Activated B cell treated with CpG ODN at 0.5 μM for 24 hours (primary cell): ENCODE measurements at regions not wholly inside any gene's neighbourhood (a gene's known extent, or its start where the extent isn't known, plus 50 kb on each side); places are given as distances from the start of the nearest gene placed in this dataset.

Experiments used
- ATAC-seq: fragments of 200-7000 bp; cut with Tn5 transposase; one replicate; pipeline ENCODE4 v1.10.0; 2021; ENCODE audit warnings: low read depth, mild to moderate bottlenecking, moderate library complexity
- CTCF ChIA-PET: fragments of 350-600 bp; sonication (Branson Sonifier 250); formaldehyde crosslinking; loops from one replicate; lab custom pipeline; 2021; ENCODE audit warnings: antibody characterized with exemption; lab: Charles Lee
- POLR2A ChIA-PET: fragments of 350-600 bp; sonication (Branson Sonifier 250); formaldehyde crosslinking; loops from one replicate; lab custom pipeline; 2021; ENCODE audit warnings: antibody characterized with exemption; lab: Charles Lee
- DNase-seq: peaks from one replicate; pipeline ENCODE4 v3.0.0; 2022
- H3K27ac Mint-ChIP-seq: one replicate; pipeline ENCODE4 v1.8.0; 2020; ENCODE audit warnings: mixed read lengths
- H3K27me3 Mint-ChIP-seq: one replicate; pipeline ENCODE4 v1.8.0; 2021; ENCODE audit warnings: mixed read lengths
- H3K36me3 Mint-ChIP-seq: one replicate; pipeline ENCODE4 v1.8.0; 2021; ENCODE audit warnings: low read depth, mixed read lengths
- H3K4me1 Mint-ChIP-seq: one replicate; pipeline ENCODE4 v1.8.0; 2021; ENCODE audit warnings: mixed read lengths
- H3K4me3 Mint-ChIP-seq: one replicate; pipeline ENCODE4 v1.8.0; 2020; ENCODE audit warnings: mild to moderate bottlenecking, mixed read lengths
- H3K9me3 Mint-ChIP-seq: one replicate; pipeline ENCODE4 v1.8.0; 2020; ENCODE audit warnings: mixed read lengths
- intact Hi-C: fragments of 100-400 bp; cut with micrococcal nuclease; formaldehyde crosslinking; loops from one replicate; pipeline ENCODE4 v1.15.1; 2024
- TF ChIP-seq, protein P1 (sequence below): fragments of 200-600 bp; IDR thresholded peaks from one replicate; pipeline ENCODE4 v1.8.0; 2022; ENCODE audit warnings: antibody characterized with exemption, mild to moderate bottlenecking

DNA sequence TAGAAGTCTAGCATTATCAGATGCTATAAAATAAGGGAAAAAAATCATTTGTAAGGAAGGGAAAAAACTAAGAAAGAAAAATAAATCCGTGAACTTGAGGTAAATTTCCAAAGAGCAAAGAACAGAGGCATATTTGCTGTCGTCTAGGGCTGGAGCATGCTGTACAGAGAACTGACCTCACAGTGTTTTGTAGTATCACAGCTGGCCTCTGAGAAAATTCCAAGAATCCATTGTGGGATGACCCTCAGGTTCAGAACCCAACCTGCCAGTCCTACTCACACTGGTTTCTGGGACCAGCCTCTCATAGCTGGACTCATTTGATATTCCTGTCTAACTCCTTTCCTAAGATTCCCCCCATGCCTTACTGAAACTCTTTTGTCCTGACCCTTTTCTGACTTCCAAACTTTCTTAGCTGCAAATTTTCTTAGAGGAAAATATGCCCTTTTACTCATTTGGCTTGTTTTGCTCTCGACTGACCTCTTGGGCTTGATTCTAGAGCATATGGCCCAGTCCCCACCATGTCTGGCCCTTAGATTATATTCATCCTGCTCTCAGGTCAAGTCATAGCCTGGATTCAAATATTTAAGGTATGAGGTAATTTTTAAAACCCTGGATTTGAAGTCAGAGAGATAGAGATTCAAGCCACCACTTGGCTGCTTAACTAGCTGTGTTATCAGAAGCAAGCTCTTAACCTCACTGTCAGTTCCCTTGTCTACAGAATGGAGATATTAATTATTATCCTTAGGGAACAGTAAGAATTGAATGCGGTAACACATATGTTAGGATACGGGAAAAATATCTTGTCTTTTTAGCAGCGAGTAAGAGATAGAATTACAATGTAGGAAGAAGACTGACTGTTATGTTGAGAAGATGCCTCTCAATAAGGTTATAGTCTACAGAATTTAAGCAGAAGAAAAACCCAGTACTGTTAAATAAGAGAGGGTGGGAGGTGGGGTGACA lies 89.7 kb upstream of the KCNA4 start:
- no peaks in the 10 kb centered on the region for H3K9me3 Mint-ChIP-seq
- CTCF ChIA-PET = no interaction called here
- no peaks in the 10 kb centered on the region for H3K27me3 Mint-ChIP-seq
- H3K4me3 Mint-ChIP-seq = no peak overlapping the region
- DNase-seq = no peak
- ATAC-seq = no peak
- POLR2A ChIA-PET = no interaction called here
- TF ChIP-seq, protein P1, sequence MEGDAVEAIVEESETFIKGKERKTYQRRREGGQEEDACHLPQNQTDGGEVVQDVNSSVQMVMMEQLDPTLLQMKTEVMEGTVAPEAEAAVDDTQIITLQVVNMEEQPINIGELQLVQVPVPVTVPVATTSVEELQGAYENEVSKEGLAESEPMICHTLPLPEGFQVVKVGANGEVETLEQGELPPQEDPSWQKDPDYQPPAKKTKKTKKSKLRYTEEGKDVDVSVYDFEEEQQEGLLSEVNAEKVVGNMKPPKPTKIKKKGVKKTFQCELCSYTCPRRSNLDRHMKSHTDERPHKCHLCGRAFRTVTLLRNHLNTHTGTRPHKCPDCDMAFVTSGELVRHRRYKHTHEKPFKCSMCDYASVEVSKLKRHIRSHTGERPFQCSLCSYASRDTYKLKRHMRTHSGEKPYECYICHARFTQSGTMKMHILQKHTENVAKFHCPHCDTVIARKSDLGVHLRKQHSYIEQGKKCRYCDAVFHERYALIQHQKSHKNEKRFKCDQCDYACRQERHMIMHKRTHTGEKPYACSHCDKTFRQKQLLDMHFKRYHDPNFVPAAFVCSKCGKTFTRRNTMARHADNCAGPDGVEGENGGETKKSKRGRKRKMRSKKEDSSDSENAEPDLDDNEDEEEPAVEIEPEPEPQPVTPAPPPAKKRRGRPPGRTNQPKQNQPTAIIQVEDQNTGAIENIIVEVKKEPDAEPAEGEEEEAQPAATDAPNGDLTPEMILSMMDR = no peak
- no peak overlapping the region for H3K27ac Mint-ChIP-seq
- H3K36me3 Mint-ChIP-seq = no peaks in the 10 kb centered on the region
- intact Hi-C loops = no loop called here
- no peaks in the 10 kb centered on the region for H3K4me1 Mint-ChIP-seq

DNA sequence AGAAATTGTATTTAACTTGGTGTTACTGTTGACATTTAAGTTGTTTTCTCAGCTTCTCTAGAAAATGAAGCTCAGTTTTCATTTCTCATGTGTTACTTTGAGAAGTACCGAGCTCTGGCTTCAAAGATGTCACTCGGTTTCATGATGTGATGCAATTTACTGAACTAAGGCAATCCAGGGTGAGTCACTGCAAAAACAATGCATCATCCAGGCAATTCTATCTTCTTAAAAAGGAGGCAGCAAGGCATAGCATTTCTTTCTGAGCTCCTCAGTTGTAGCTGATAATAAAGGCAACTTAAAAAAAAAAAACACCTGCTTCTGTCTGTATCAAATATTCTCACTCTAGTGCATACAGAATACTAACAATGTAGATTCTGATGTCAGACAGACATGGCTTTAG lies 91.1 kb upstream of the KCNA4 start:
- ChIA-PET POLR2A (no interaction called here), CTCF (interaction anchor here (0.6 kb wide), 1 partner anchor 16 kb away, joined by 3 read pairs; no protein-coding TSS in a partner anchor)
- TF ChIP-seq, protein P1 = no peak
- Mint-ChIP-seq H3K4me3 (no peak overlapping the region), H3K27me3 (no peaks in the 10 kb centered on the region), H3K9me3 (no peaks in the 10 kb centered on the region), H3K36me3 (no peaks in the 10 kb centered on the region), H3K4me1 (no peaks in the 10 kb centered on the region), H3K27ac (no peak overlapping the region)
- DNase-seq = no peak
- ATAC-seq = no peak
- intact Hi-C loops = no loop called here

DNA sequence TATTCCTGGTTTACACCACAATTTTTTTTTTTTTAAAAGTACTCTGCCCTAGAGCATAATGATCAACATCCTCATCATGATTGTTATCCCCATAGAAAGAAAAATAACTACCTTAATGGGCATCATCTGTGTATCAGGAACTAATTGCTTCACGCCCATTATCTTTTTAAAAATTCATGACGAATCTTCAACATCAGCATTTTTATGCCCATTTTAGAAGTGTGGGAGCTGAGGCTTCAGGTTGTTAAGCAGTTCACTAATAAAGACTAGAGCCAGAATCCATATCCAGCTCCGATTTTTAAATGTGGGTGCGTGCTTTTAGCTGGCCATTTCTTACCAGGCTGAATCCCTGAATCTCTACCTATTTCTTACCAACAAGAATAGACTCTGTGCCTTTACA lies 92.9 kb upstream of the KCNA4 start:
- no peaks in the 10 kb centered on the region for H3K4me1 Mint-ChIP-seq
- POLR2A ChIA-PET = no interaction called here

DNA sequence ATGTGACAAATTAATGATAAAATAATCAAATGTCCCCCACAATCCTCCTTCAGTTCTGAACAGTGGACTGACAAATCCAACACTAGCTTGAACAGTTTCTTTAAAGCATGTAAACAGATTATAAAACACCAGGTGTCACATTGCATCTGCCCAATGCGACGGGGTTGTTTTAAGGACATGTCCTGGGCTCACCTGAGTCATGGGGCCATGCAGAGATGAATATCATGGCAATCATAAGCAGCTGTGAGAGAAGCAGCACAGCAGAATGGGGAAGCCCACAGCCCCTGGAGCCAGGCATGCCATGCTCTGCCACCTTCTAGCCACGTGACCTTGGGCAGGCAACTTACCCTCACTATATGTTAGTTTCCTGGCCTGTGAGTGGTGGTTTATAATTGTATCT lies 93.9 kb upstream of the KCNA4 start:
- no peaks in the 10 kb centered on the region for H3K9me3 Mint-ChIP-seq
- H3K27me3 Mint-ChIP-seq = no peaks in the 10 kb centered on the region
- TF ChIP-seq, protein P1 = no peak
- H3K27ac Mint-ChIP-seq = no peak overlapping the region
- ChIA-PET CTCF (no interaction called here), POLR2A (no interaction called here)
- no peaks in the 10 kb centered on the region for H3K4me1 Mint-ChIP-seq
- intact Hi-C loops = no loop called here
- DNase-seq (no peak), ATAC-seq (no peak)
- no peak overlapping the region for H3K4me3 Mint-ChIP-seq
- no peaks in the 10 kb centered on the region for H3K36me3 Mint-ChIP-seq

More for the DNA sequence above, 92.9 kb upstream of the KCNA4 start:
- CTCF ChIA-PET = no interaction called here
- no peak for ATAC-seq
- no peak for DNase-seq
- no peaks in the 10 kb centered on the region for H3K27me3 Mint-ChIP-seq
- H3K4me3 Mint-ChIP-seq = no peak overlapping the region
- intact Hi-C loops = no loop called here
- H3K27ac Mint-ChIP-seq = no peak overlapping the region
- TF ChIP-seq, protein P1 = no peak
- no peaks in the 10 kb centered on the region for H3K9me3 Mint-ChIP-seq
- no peaks in the 10 kb centered on the region for H3K36me3 Mint-ChIP-seq

DNA sequence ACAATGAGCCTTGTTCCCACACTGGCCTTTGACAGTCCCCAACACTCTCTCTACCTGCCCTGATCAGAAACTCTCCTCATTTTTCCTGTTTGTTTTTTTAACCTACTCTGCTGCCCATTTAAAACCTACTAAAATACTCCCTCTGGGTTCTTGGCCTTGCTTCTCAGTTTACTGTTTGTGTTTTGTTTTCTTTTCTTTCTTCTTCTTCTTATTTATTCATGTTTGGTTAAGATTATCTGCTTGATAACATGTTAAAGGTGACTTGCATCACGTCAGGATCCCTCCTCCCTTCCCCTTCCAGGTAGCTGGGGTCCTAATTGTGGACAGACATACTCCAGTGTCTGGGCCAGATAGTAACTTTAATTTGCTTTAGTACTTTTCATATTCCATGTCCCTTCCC lies 95.0 kb upstream of the KCNA4 start:
- Mint-ChIP-seq H3K9me3 (no peaks in the 10 kb centered on the region), H3K4me1 (no peaks in the 10 kb centered on the region), H3K36me3 (no peaks in the 10 kb centered on the region), H3K4me3 (no peak overlapping the region), H3K27me3 (no peaks in the 10 kb centered on the region), H3K27ac (no peak overlapping the region)
- no peak for ATAC-seq
- TF ChIP-seq, protein P1 = no peak
- POLR2A ChIA-PET = no interaction called here
- CTCF ChIA-PET = no interaction called here
- DNase-seq = no peak
- intact Hi-C loops = no loop called here
